Activated CD8-positive, alpha-beta T cell treated with anti-CD3 and anti-CD28 coated beads for 36 hours (primary cell): ENCODE measurements at regions not wholly inside any gene's neighbourhood (a gene's known extent, or its start where the extent isn't known, plus 50 kb on each side); places are given as distances from the start of the nearest gene placed in this dataset.

Experiments used
- ATAC-seq: fragments of 200-7000 bp; cut with Tn5 transposase; one replicate; pipeline ENCODE4 v1.10.0; 2021; ENCODE audit warnings: mild to moderate bottlenecking, moderate library complexity
- CTCF ChIA-PET: fragments of 350-600 bp; sonication (Branson Sonifier 250); formaldehyde crosslinking; loops from one replicate; lab custom pipeline; 2021; ENCODE audit warnings: antibody characterized with exemption; lab: Charles Lee
- POLR2A ChIA-PET: fragments of 350-600 bp; sonication (Branson Sonifier 250); formaldehyde crosslinking; loops from one replicate; lab custom pipeline; 2021; ENCODE audit warnings: antibody characterized with exemption; lab: Charles Lee
- DNase-seq: peaks from one replicate; pipeline ENCODE4 v3.0.0-alpha.2; 2020
- H3K27ac Mint-ChIP-seq: one replicate; pipeline ENCODE4 v1.8.0; 2021; ENCODE audit warnings: mild to moderate bottlenecking, mixed read lengths
- H3K27me3 Mint-ChIP-seq: one replicate; pipeline ENCODE4 v1.8.0; 2021; ENCODE audit warnings: mixed read lengths
- H3K36me3 Mint-ChIP-seq: one replicate; pipeline ENCODE4 v1.8.0; 2021; ENCODE audit warnings: low read depth, mixed read lengths
- H3K4me1 Mint-ChIP-seq: one replicate; pipeline ENCODE4 v1.8.0; 2021; ENCODE audit warnings: low read depth, mixed read lengths
- H3K4me3 Mint-ChIP-seq: one replicate; pipeline ENCODE4 v1.8.0; 2021; ENCODE audit warnings: mild to moderate bottlenecking, moderate library complexity, mixed read lengths
- H3K9me3 Mint-ChIP-seq: one replicate; pipeline ENCODE4 v1.8.0; 2021; ENCODE audit warnings: mixed read lengths
- CTCF ChIP-seq: fragments of 200-600 bp; IDR thresholded peaks from one replicate; pipeline ENCODE4 v1.8.0; 2022; ENCODE audit warnings: antibody characterized with exemption, mild to moderate bottlenecking
- intact Hi-C: fragments of 100-400 bp; cut with micrococcal nuclease; formaldehyde crosslinking; loops from one replicate; pipeline ENCODE4 v1.10.0; 2022

GRCh38 chr6:153702671-153703070 lies 336.4 kb upstream of the OPRM1 start:
- POLR2A ChIA-PET = no interaction called here
- no peak for TF ChIP-seq CTCF
- intact Hi-C loops = no loop called here
- ATAC-seq = no peak
- no peak for DNase-seq
- Mint-ChIP-seq H3K27ac (no peak overlapping the region), H3K36me3 (no peaks in the 10 kb centered on the region), H3K4me3 (no peak overlapping the region), H3K4me1 (no peaks in the 10 kb centered on the region), H3K27me3 (no peaks in the 10 kb centered on the region), H3K9me3 (peaks cover 7% of the 10 kb centered on the region)
- CTCF ChIA-PET = no interaction called here

- H3K27ac Mint-ChIP-seq = no peak overlapping the region
- DNase-seq (no peak), ATAC-seq (no peak)
- H3K4me1 Mint-ChIP-seq = no peaks in the 10 kb centered on the region
- H3K36me3 Mint-ChIP-seq = no peaks in the 10 kb centered on the region
- H3K27me3 Mint-ChIP-seq = no peaks in the 10 kb centered on the region
- TF ChIP-seq CTCF = no peak
- H3K9me3 Mint-ChIP-seq = peaks cover 2% of the 10 kb centered on the region
- ChIA-PET POLR2A (no interaction called here), CTCF (interaction anchor here (0.5 kb wide), 1 partner anchor 14 kb away, joined by 3 read pairs; no protein-coding TSS in a partner anchor)
- H3K4me3 Mint-ChIP-seq = no peak overlapping the region
- intact Hi-C loops = no loop called here
Measured at GRCh38 chr6:153698637-153699036, 340.4 kb upstream of the OPRM1 start.

GRCh38 chr6:153698001-153698400 lies 341.0 kb upstream of the OPRM1 start:
- intact Hi-C loops = no loop called here
- ChIA-PET CTCF (no interaction called here), POLR2A (no interaction called here)
- H3K27ac Mint-ChIP-seq = no peak overlapping the region
- no peaks in the 10 kb centered on the region for H3K36me3 Mint-ChIP-seq
- TF ChIP-seq CTCF = no peak
- H3K4me1 Mint-ChIP-seq = no peaks in the 10 kb centered on the region
- no peak for DNase-seq
- no peak for ATAC-seq
- H3K27me3 Mint-ChIP-seq = no peaks in the 10 kb centered on the region
- H3K9me3 Mint-ChIP-seq = peaks cover 2% of the 10 kb centered on the region
- no peak overlapping the region for H3K4me3 Mint-ChIP-seq

- H3K4me1 Mint-ChIP-seq = no peaks in the 10 kb centered on the region
- TF ChIP-seq CTCF = no peak
- POLR2A ChIA-PET = no interaction called here
- ATAC-seq (no peak), DNase-seq (no peak)
- intact Hi-C loops = no loop called here
- no peaks in the 10 kb centered on the region for H3K27me3 Mint-ChIP-seq
- H3K27ac Mint-ChIP-seq = no peak overlapping the region
- CTCF ChIA-PET = no interaction called here
- H3K4me3 Mint-ChIP-seq = no peak overlapping the region
- H3K9me3 Mint-ChIP-seq = peaks cover 4% of the 10 kb centered on the region
- no peaks in the 10 kb centered on the region for H3K36me3 Mint-ChIP-seq
Measured at GRCh38 chr6:153677522-153677921, 361.5 kb upstream of the OPRM1 start.

GRCh38 chr6:153673750-153674149 lies 365.3 kb upstream of the OPRM1 start:
- Mint-ChIP-seq H3K9me3 (no peaks in the 10 kb centered on the region), H3K4me3 (no peak overlapping the region), H3K36me3 (no peaks in the 10 kb centered on the region), H3K27ac (no peak overlapping the region), H3K4me1 (no peaks in the 10 kb centered on the region), H3K27me3 (no peaks in the 10 kb centered on the region)
- no peak for TF ChIP-seq CTCF
- CTCF ChIA-PET = no interaction called here
- intact Hi-C loops = no loop called here
- DNase-seq (no peak), ATAC-seq (no peak)
- POLR2A ChIA-PET = no interaction called here
